Activated CD4-positive, alpha-beta T cell treated with anti-CD3 and anti-CD28 coated beads, Interleukin-2, amount 10 ng/mL, durations not matched to agents 24 days and 14 days (primary cell): ENCODE measurements at regions not wholly inside any gene's neighbourhood (a gene's known extent, or its start where the extent isn't known, plus 50 kb on each side); places are given as distances from the start of the nearest gene placed in this dataset.
"Not testable (repeated sequence)": the region's sequence is repeated elsewhere in the genome, so short reads cannot be mapped to it uniquely, and the experiment has no call there.

Source experiments
- DNase-seq: peaks from one replicate; pipeline ENCODE4 v3.0.0; 2022
- H3K27ac Mint-ChIP-seq: one replicate; pipeline ENCODE4 v1.8.0; 2022; ENCODE audit warnings: mild to moderate bottlenecking, mixed read lengths
- H3K27me3 Mint-ChIP-seq: one replicate; pipeline ENCODE4 v1.8.0; 2022; ENCODE audit warnings: mixed read lengths
- H3K36me3 Mint-ChIP-seq: one replicate; pipeline ENCODE4 v1.8.0; 2022; ENCODE audit warnings: low read depth, mild to moderate bottlenecking, mixed read lengths
- H3K4me1 Mint-ChIP-seq: one replicate; pipeline ENCODE4 v1.8.0; 2021; ENCODE audit warnings: mixed read lengths
- H3K4me3 Mint-ChIP-seq: one replicate; pipeline ENCODE4 v1.8.0; 2022; ENCODE audit warnings: mild to moderate bottlenecking, moderate library complexity, mixed read lengths
- H3K9me3 Mint-ChIP-seq: one replicate; pipeline ENCODE4 v1.8.0; 2021; ENCODE audit warnings: mixed read lengths
- intact Hi-C: fragments of 100-400 bp; cut with micrococcal nuclease; formaldehyde crosslinking; loops from one replicate; pipeline ENCODE4 v1.15.1; 2023

GRCh38 chr3:163698221-163698620, 1380.1 kb downstream of the SI start:
- H3K27ac Mint-ChIP-seq, H3K27me3 Mint-ChIP-seq, H3K36me3 Mint-ChIP-seq, H3K4me3 Mint-ChIP-seq, H3K4me1 Mint-ChIP-seq, DNase-seq, intact Hi-C loops: not testable (repeated sequence)
- peaks cover 14% of the 10 kb centered on the region for H3K9me3 Mint-ChIP-seq

GRCh38 chr3:163692494-163692893, 1385.8 kb downstream of the SI start:
- intact Hi-C loops = no loop called here
- DNase-seq = no peak
- H3K9me3 Mint-ChIP-seq = peaks cover 5% of the 10 kb centered on the region
- H3K4me1 Mint-ChIP-seq = no peaks in the 10 kb centered on the region
- no peaks in the 10 kb centered on the region for H3K36me3 Mint-ChIP-seq
- no peaks in the 10 kb centered on the region for H3K27me3 Mint-ChIP-seq
- no peak overlapping the region for H3K27ac Mint-ChIP-seq
- no peak overlapping the region for H3K4me3 Mint-ChIP-seq

GRCh38 chr3:163684651-163685050, 1393.6 kb downstream of the SI start:
- DNase-seq = no peak
- no peaks in the 10 kb centered on the region for H3K9me3 Mint-ChIP-seq
- no peaks in the 10 kb centered on the region for H3K36me3 Mint-ChIP-seq
- no peak overlapping the region for H3K4me3 Mint-ChIP-seq
- H3K27me3 Mint-ChIP-seq = no peaks in the 10 kb centered on the region
- no peaks in the 10 kb centered on the region for H3K4me1 Mint-ChIP-seq
- intact Hi-C loops = no loop called here
- no peak overlapping the region for H3K27ac Mint-ChIP-seq

GRCh38 chr3:163672954-163673353, 1405.3 kb downstream of the SI start:
- no peak for DNase-seq
- H3K27ac Mint-ChIP-seq = no peak overlapping the region
- H3K4me3 Mint-ChIP-seq = no peak overlapping the region
- no peaks in the 10 kb centered on the region for H3K36me3 Mint-ChIP-seq
- H3K9me3 Mint-ChIP-seq = no peaks in the 10 kb centered on the region
- no peaks in the 10 kb centered on the region for H3K27me3 Mint-ChIP-seq
- no peaks in the 10 kb centered on the region for H3K4me1 Mint-ChIP-seq
- intact Hi-C loops = no loop called here

- H3K4me3 Mint-ChIP-seq = no peak overlapping the region
- H3K27me3 Mint-ChIP-seq = no peaks in the 10 kb centered on the region
- H3K9me3 Mint-ChIP-seq = no peaks in the 10 kb centered on the region
- no peaks in the 10 kb centered on the region for H3K36me3 Mint-ChIP-seq
- DNase-seq = no peak
- intact Hi-C loops = no loop called here
- H3K27ac Mint-ChIP-seq = no peak overlapping the region
- H3K4me1 Mint-ChIP-seq = no peaks in the 10 kb centered on the region
These were observed 1407.1 kb downstream of the SI start for GRCh38 chr3:163671201-163671600.

- Mint-ChIP-seq H3K36me3 (no peaks in the 10 kb centered on the region), H3K4me3 (no peak overlapping the region), H3K27me3 (no peaks in the 10 kb centered on the region), H3K9me3 (peaks cover 8% of the 10 kb centered on the region), H3K27ac (no peak overlapping the region), H3K4me1 (no peaks in the 10 kb centered on the region)
- intact Hi-C loops = no loop called here
- no peak for DNase-seq
These were observed 1413.8 kb downstream of the SI start for GRCh38 chr3:163664466-163664865.

GRCh38 chr3:163657088-163657487, 1421.2 kb downstream of the SI start:
- Mint-ChIP-seq H3K4me1 (no peaks in the 10 kb centered on the region), H3K27ac (no peak overlapping the region), H3K9me3 (peaks cover 4% of the 10 kb centered on the region), H3K4me3 (no peak overlapping the region), H3K27me3 (no peaks in the 10 kb centered on the region), H3K36me3 (no peaks in the 10 kb centered on the region)
- DNase-seq = no peak
- intact Hi-C loops = no loop called here

GRCh38 chr3:163655021-163655420, 1423.3 kb downstream of the SI start:
- peaks cover 4% of the 10 kb centered on the region for H3K9me3 Mint-ChIP-seq
- no peak overlapping the region for H3K4me3 Mint-ChIP-seq
- H3K27ac Mint-ChIP-seq = no peak overlapping the region
- no peaks in the 10 kb centered on the region for H3K4me1 Mint-ChIP-seq
- no peak for DNase-seq
- no peaks in the 10 kb centered on the region for H3K36me3 Mint-ChIP-seq
- intact Hi-C loops = no loop called here
- H3K27me3 Mint-ChIP-seq = no peaks in the 10 kb centered on the region

- no peak overlapping the region for H3K4me3 Mint-ChIP-seq
- no peak overlapping the region for H3K27ac Mint-ChIP-seq
- no peaks in the 10 kb centered on the region for H3K27me3 Mint-ChIP-seq
- no peaks in the 10 kb centered on the region for H3K9me3 Mint-ChIP-seq
- no peaks in the 10 kb centered on the region for H3K36me3 Mint-ChIP-seq
- intact Hi-C loops = no loop called here
- H3K4me1 Mint-ChIP-seq = no peaks in the 10 kb centered on the region
- DNase-seq = no peak
These were observed 1434.1 kb downstream of the SI start for GRCh38 chr3:163644172-163644571.

GRCh38 chr3:163632722-163633121, 1445.6 kb downstream of the SI start:
- H3K4me1 Mint-ChIP-seq = no peaks in the 10 kb centered on the region
- no peaks in the 10 kb centered on the region for H3K36me3 Mint-ChIP-seq
- no peak overlapping the region for H3K27ac Mint-ChIP-seq
- no peaks in the 10 kb centered on the region for H3K27me3 Mint-ChIP-seq
- DNase-seq = no peak
- no peak overlapping the region for H3K4me3 Mint-ChIP-seq
- H3K9me3 Mint-ChIP-seq = no peaks in the 10 kb centered on the region
- intact Hi-C loops = no loop called here

- intact Hi-C loops = no loop called here
- H3K4me1 Mint-ChIP-seq = no peaks in the 10 kb centered on the region
- no peak for DNase-seq
- H3K4me3 Mint-ChIP-seq = no peak overlapping the region
- H3K27me3 Mint-ChIP-seq = no peaks in the 10 kb centered on the region
- H3K36me3 Mint-ChIP-seq = no peaks in the 10 kb centered on the region
- H3K9me3 Mint-ChIP-seq = no peaks in the 10 kb centered on the region
- H3K27ac Mint-ChIP-seq = no peak overlapping the region
These were observed 1451.5 kb downstream of the SI start for GRCh38 chr3:163626753-163627152.

GRCh38 chr3:163622384-163622783, 1455.9 kb downstream of the SI start:
- no peaks in the 10 kb centered on the region for H3K27me3 Mint-ChIP-seq
- H3K36me3 Mint-ChIP-seq = no peaks in the 10 kb centered on the region
- no peaks in the 10 kb centered on the region for H3K4me1 Mint-ChIP-seq
- no peak overlapping the region for H3K27ac Mint-ChIP-seq
- intact Hi-C loops = no loop called here
- DNase-seq = no peak
- H3K9me3 Mint-ChIP-seq = no peaks in the 10 kb centered on the region
- H3K4me3 Mint-ChIP-seq = no peak overlapping the region

GRCh38 chr3:163614886-163615285, 1463.4 kb downstream of the SI start:
- no peak overlapping the region for H3K27ac Mint-ChIP-seq
- H3K36me3 Mint-ChIP-seq = no peaks in the 10 kb centered on the region
- no peak for DNase-seq
- no peaks in the 10 kb centered on the region for H3K9me3 Mint-ChIP-seq
- H3K27me3 Mint-ChIP-seq = no peaks in the 10 kb centered on the region
- H3K4me3 Mint-ChIP-seq = no peak overlapping the region
- intact Hi-C loops = no loop called here
- H3K4me1 Mint-ChIP-seq = no peaks in the 10 kb centered on the region

- Mint-ChIP-seq H3K36me3 (no peaks in the 10 kb centered on the region), H3K9me3 (no peaks in the 10 kb centered on the region), H3K27me3 (no peaks in the 10 kb centered on the region), H3K4me3 (no peak overlapping the region), H3K27ac (no peak overlapping the region), H3K4me1 (no peaks in the 10 kb centered on the region)
- intact Hi-C loops = no loop called here
- DNase-seq = no peak
These were observed 1472.4 kb downstream of the SI start for GRCh38 chr3:163605915-163606314.

GRCh38 chr3:163601426-163601825, 1476.9 kb downstream of the SI start:
- no peak for DNase-seq
- intact Hi-C loops = no loop called here
- no peaks in the 10 kb centered on the region for H3K4me1 Mint-ChIP-seq
- H3K36me3 Mint-ChIP-seq = no peaks in the 10 kb centered on the region
- no peak overlapping the region for H3K27ac Mint-ChIP-seq
- no peak overlapping the region for H3K4me3 Mint-ChIP-seq
- H3K27me3 Mint-ChIP-seq = no peaks in the 10 kb centered on the region
- H3K9me3 Mint-ChIP-seq = no peaks in the 10 kb centered on the region
